ENCODE measurements at regions not wholly inside any gene's neighbourhood (a gene's known extent, or its start where the extent isn't known, plus 50 kb on each side); places are given as distances from the start of the nearest gene placed in this dataset.

DNA sequence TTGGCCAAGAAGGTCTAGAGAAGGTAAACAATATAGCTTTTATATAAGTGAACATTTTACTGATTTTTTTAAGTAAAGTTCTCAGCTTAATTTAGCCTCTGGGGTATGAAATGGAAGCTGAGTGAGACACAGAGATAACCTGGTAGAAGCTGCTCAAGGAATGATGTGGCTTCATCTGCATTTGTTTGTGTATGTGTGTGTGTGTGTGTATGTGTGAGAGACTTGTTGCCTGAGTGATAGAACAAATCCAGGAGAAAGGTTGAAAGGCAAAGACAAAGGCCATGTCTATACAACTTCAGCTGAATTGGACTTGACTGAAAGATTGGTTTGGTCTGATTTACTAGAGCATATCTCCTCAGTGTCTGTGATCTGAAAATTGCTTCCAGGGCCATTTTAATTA is 63.6 kb downstream of the PCDH7 start:
- no peak for DNase-seq

DNA sequence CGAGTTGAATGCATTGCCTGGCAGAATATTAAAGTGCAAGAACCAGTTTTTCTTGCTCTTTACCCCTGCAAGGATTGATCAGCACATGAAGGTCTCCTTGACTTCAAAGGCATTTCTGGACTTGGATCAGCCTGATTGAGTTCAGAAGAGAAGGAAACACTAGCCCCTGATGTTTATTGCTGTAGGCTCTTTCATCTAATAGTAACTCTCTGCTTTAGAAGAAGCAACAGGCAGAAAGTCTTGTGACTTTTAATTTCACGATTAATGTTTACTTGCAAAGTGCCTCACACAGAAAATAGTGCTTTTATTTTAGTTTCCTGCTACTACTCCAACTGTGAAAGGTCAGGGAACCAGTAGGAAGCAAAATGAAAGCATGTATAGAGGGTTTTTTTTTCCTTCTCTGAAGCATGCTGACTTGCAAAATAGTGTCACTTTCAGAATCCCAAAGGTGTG is 69.1 kb downstream of the PCDH7 start:
- DNase-seq: no peak

DNA sequence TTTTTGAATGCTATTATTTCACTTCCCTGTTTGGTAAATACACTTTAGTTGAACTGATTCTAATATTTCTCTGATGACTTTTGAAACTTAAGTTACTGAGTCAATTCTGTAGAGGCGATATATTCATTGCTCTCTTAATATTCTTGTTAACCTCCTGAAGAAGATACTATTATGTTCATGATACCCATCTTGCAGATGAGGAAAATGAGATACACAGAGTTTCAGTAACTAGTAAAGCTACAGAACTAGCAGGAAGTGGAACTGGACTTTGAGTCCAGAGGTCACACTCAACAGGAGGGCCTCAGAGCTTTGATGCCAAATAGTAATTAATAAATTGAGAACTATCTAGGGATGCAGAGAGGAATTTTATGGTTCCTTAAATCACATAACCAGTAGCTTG is 70.0 kb downstream of the PCDH7 start:
- no peak for DNase-seq

DNA sequence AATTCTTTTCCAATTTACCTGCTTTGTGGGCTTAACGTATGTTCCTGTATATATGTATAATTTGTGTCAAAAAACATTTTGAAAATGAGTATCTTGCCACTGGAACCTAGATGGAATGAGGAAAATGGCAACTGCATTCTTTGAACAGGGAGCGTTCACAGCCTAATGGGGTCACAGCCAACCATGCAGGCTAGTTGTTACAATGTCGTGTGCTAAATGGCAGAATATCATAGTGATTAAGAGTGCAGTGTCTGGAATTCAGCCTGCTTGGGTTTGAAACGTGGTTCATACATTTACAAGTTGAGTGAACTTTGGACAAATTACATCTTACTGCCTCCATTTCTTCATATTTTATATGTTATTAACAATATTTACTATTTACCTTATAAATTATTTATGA is 70.8 kb downstream of the PCDH7 start:
- no peak for DNase-seq

DNA sequence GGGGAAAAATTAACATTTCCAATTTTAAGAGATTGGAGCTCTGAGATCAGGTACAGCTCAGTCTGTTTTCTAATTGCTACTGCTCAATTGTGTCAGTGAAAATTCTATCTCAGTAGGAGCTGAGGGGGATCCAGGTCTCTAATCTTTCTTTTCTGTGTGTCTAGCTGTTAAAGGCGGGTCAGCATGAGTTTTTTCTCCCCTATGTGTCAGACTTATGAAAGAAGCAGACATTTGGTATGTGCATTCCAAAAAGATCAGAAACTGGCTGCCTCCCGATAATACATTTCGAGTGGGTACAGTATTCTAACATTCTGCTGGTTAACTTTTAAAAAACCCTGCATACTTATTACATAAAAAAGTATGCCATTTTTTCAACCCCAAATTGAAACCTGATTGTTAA is 72.4 kb downstream of the PCDH7 start:
- DNase-seq: no peak

DNA sequence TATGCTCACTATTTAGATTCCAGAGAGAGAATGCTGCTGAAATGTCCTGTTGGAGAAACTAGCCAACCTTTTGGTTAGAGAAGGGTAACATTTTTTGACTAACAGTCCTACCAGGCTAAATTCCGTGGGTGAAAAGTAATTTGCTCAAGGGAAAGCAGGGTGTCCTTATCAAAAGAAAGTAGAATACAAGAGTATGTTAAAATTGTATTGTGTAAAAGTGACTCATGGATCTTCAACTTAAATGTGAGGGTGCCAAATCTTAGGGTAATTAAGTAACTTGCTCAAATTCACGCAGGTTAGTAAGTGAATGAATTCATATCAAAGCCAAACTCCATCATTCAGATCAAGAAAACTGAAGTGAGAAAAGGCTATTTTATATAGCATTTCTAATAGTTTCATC is 81.7 kb downstream of the PCDH7 start:
- no peak for DNase-seq

DNA sequence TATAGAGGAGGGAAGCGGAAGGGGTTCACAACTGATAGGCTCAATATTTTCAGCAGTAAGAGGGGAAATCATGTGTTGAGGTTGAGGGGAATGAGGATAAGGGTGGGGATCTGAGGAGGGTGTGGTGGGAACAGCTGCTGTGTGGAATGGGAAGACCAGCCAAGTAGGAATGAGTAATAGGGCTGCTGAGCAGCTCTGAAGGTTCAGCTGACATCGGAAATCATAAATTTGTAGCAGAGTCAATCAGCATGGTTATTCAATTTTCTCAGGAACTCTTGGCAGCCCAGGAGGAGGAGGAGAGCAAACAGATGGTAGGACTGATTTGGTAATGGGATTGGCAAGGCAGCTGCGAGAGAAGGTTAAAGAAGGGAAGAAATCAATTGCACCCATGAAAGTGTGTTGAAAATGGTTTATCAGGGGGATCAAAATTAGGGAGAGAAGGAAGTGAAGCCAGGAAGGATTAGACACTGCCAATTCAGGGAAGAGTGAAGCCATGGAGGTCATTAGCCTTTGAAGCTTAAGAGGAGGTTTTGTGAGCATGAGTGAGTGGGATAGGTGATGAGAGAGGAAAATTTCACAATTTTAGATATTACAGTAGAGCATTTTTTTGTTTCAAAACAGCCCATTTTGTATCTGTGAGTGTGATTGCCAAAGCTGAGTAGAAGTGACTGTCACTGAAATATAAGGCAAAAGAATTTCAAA is 82.6 kb downstream of the PCDH7 start:
- DNase-seq: no peak

DNA sequence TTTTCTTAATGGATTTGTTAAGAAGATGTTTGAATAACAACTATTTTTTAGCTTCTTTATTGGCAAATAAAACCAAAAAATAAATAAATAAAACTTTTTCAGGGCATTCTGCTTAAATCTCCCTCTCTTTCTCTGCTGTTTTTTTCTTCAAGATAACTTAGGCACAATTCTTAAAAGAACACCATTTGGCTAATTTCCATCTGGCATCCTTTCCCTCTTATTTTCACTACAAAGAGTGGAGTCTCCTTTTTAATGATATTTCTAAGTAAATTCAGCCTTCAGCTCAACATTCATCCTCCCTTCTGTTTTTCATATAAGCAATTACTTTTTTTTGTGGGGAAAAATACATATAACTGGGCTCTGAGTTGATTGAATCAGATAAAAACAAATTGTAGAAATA is 88.1 kb downstream of the PCDH7 start:
- DNase-seq: no peak

DNA sequence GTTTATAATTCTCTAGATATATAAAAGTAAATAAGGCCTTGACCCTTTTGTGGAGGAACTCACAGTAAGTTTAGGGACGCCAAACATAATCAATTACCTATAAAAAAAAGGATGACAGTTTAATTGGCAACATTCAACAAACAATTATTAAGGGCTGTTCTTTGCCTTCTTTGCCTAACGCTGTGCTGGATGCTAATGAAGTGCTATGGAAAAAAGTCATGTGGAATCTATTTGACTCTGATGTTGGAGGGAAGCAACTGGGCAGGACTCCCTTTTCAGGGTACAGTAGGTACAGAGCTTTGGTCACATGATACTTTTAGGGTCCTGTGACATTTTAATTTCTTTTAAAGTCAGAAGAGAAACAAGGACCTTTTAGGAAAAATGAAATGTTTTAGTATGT is 91.1 kb downstream of the PCDH7 start:
- no peak for DNase-seq

DNA sequence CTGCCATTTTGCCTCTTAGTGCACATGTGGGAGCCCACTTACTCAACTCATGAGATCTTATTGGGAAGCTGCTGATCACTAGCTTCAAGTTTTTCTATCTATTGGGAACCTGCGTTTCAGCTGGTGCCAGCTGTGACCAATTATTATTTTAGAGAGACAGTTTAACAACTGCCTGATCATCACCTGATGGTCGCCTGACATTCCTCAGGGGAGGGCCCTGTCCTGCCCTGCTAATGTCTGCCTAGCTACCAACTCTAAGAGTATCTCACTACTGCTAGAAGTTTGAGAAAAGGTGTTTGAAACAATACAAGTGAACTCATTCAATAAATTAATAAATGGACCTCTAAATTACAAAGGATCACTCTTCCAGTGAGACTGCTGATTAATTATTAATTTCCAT is 95.5 kb downstream of the PCDH7 start:
- no peak for DNase-seq

DNA sequence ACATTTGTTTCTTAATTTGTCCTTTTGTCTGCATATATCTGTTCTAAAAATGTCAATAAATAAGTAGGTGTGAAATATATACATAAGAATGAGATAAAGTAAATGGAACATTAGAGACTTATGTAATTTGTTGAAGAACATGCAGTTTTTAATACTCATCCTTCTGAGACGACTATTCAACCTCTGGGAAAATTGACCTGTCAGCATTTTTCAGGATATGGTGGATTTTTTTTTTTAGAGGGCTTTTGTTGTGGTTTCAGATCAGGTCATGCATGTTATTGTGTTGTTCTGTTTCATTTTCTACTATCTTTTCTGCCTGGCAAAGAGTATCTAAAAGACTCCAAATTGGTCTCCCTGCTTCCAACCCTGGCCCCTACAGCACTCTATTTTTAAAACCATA is 97.3 kb downstream of the PCDH7 start:
- DNase-seq: no peak

DNA sequence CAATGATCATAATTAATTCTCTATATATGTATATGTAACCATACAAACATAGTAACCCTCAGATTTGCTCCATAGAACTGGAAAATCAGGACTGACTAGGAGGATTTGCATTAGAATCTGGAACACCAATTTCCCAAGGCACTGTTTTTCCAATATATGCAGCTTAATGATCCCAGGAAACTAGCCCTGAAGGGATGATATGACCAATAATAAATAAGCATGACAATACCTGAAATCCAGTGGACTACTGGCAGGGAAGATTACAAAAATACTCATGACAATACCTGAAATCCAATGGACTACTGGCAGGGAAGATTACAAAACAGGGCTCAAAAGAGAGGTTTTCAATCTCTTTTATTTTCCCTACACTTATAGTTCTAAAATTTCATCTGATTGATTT is 98.4 kb downstream of the PCDH7 start:
- no peak for DNase-seq

DNA sequence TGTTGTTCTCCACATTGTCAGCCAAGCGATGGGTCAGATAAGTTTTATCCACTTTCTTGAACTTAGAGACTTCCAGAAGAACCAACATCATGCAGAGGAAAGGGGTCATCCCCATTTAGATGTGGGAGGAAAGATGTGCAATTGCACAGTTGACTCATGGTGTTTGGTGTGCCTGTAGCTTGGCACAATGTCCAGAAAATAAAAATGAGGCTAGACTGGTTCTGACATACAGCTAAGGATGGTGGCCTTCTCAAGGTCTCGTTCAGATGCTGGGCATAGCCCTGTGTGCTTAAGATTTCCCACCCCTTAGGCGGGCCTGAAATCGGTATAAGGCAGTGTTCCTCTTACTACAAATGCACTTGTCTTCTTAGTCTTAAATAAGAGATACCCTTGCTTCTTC is 101.1 kb downstream of the PCDH7 start:
- DNase-seq: no peak

DNA sequence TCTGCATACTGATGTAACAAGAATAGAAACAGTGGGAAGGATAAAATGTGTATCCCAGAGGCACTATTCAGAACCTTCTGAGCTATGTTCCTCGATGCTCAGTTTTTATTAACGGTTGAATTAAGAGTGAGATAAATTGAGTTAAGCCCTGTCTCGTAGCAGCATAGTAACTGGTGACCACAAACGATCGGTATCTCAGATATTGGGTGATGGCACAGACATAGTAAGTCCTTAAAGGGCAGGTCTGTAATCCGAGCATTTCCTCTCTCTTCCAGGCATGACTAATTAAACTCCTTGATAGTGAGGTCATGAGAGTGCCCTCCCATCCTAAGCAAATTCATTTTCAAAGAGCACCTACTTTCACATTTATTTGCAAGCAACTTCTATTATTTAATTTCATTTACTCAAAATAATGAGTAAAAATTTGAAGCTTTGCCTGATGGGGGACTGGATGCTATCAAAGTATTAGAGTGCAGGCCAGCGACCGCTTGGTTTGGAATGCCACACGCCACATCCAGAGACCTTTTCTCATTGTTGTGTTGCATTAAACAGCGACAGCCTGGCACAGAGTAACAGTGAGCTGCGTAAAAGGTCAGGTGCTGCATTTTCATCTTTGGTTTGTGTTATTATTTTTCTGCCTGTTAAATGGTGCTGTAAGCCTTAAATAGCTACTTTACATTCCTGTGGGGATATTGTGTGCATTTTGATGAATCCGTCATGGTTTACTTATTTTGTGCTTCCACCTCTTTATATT is 101.9 kb downstream of the PCDH7 start:
- DNase-seq: no peak

DNA sequence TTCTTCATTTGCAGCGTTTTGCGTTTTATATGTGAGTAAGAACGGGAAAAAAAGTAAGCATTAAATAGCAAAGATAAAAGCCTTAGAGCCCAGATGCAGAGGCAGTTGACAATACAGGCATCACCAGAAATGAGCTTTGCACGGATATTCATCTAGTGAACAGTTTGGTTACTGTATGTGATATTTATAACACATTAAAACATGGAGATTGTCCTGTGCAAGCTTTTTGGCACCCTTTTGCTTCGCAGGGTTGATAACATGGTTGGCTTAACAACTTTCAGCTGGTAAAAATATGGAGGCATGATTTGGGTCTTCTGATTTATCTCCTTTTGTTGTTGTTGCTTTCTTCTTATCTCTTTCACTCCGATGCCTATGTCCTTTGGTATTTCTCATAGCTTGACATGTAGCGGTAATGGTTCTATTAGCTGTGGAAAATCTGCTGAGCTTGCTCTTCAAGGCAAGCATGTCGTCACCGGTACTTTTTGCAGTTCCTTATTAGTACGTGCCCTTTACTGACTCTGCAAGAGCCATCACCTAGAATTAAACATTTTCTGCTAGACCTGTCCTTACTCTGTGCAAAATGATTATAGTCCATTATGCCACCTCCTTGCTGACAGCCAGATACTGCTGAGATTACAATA is 102.9 kb downstream of the PCDH7 start:
- DNase-seq: no peak

DNA sequence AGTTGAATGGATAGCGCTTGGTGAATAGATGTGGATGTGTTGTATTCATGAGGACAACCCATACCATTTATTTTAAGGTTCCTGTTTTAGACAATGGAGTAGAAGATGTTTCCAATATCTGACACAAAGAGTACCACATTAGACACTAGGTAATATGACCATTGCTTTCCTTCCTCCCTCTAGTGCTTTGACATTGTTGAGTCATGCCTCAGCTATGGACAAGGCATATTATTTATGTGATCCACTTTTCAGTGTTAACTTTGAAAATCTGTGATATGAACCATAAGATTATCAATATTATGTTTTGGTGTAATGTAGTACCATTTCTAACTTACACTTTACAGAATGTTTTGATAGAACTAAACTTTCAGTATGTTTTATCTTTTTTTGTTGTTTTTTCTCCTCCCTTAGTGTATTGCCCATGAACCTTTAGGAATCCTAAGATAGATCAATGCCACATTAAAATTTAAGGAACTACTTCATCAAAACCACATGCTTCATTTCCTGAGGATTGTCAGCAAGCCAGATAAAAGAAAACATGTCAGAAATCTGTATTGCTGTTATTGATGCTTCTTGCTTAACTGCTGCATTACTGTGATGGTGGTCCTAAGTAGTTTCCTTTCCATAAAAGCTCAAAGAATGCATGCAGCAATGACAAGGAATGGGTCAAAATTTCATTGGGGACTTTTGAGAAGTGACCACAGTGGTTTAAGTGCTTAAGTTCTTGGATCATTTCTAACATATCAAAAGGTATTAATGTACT is 105.0 kb downstream of the PCDH7 start:
- DNase-seq: no peak

DNA sequence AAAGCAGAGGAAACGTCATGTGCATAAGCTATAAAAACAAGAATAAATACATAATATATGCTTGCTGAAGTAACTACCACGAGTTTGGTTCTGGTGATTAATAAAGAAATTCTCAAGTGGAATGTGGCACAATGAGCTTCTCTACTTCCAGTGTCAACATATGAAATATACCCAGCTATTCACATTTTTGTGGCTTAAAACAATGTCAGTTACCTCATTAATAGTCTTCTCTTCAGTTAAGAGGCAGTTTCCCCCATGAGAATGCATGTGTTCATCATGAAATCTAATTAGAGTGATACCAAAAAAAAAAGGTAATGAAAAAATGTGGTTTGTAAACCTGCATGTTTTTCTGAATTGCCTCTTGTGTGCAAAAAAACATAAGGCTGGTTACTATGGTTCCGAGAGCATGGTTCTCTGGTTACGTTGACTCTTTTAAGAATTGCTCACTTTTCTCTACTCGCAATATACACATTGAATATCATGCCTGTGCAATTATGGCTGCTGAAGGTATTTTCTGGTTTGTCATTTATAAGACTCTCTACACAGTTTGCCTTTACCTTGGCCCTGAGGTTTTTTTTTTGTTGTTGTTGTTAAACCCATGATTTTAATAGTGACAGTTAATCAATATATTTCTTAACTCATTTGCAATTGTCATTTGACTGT is 108.2 kb downstream of the PCDH7 start:
- no peak for DNase-seq

DNA sequence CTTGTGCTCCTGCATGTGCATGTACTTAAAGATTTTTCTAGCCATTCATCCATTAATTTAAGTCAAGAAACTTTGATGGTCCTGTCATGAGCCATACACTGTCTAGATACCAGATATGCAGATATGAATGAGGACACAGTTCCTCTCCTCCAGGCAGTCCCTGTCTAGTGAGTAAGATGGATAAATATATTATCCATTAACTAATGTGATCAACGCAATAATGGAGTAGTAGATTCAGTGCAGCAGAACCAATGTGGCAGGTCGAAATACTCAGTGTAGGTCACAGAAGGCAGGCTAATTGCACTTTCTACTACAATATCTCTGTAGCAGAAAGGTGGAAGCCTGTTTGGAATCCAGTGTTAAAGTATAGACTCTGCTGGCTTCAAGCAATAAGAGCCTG is 112.5 kb downstream of the PCDH7 start:
- no peak for DNase-seq

DNA sequence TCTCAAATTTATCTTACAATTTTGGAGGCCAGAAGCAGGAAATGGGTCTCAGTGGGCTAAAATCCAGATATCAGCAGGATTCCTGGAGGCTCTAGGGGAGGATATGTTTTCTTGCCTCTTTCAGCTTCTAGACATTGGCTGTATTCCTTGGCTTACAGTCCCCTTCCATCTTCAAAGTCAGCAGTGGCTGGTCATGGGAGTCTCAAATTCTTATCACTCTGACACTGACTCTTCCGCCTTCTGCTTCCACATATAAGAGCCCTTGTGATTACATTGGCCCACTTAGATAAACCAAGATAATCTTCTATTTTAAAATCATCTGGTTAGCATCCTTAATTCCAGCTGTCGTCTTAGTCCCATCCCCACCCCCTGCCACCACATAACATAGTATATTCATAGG is 113.0 kb downstream of the PCDH7 start:
- no peak for DNase-seq

DNA sequence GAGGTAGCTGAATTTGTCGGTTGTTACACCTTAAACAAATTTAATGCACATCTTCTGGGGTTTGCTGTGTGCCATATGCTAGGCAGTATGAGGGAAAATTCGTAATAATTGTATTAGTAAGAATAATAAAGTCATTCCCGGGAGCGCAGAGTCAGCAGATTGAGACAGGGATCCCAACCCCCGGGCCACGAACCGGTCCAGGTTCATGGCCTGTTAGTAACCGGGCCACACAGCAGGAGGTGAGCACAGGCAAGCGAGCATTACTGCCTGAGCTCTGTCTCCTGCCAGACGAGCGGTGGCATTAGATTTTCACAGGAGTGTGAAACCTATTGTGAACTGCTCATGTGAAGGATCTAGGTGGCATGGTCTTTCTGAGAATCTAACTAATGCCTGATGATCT is 114.9 kb downstream of the PCDH7 start:
- DNase-seq: no peak

DNA sequence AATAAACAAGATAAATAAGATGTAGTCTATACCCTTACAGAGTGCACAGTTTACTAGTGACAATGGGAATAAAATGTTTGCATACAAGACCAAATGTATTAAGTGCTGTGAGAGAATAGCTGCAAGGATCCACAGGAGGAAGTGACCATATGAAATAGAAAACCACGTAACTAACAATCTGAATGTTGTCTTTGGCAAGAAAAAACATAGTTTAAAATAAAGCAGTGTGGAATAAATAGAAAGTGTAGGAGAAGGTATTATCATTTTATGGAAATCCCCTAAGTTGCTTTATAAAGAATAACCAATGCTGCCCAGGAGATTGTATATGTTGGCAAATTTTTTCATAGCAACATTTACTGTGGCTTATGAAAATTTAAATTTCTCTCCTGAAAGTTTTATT is 116.1 kb downstream of the PCDH7 start:
- DNase-seq: no peak

DNA sequence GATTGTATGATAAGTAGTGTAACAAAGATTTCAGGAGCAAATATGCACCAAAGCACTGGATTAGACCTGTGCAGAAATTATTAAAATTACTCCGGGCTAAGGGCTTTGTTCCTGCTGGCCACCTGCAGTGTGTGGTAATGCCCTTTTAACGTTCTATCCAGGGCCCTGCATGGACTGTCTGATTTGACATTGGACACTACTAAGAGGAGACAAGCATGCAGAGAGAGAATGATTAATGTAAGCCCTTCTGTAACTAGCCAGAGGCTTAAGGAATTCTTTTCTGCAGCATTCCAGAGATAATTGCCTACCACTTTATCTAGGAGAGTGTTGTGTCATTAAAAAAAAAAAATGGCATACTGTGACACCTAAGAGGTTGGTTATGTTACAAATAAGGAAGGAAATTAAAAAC is 117.0 kb downstream of the PCDH7 start:
- peak in 1 of 2 experiments; percentile 1 for DNase-seq

DNA sequence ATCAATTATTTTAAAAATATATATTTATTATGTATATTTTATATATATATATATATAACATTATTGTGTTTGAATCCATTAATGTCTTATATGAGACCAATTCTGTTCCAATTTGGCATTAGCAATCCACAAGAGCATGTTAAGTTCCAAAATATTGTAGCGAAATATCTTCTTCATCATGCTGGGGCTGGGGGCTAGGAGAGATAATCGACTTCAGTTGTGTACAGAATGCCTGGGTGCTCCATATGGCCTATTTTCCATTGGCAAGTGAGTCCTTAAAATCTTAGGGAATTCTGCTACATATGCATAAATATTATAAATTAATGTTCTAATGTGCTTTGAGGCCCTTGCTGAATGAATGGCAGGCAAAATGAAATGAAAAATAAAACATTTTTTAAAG is 117.7 kb downstream of the PCDH7 start:
- no peak for DNase-seq
